ENCODE measurements at regions not wholly inside any gene's neighbourhood (a gene's known extent, or its start where the extent isn't known, plus 50 kb on each side); places are given as distances from the start of the nearest gene placed in this dataset.

- no peak for TF ChIP-seq IRF5 (IDR thresholded peaks at IDR 0.05; ENCODE audit: borderline replicate concordance)
Measured at GRCh38 chr5:91851670-91852069, 468.6 kb upstream of the ARRDC3 start (continued).

- DNase-seq (ENCODE audit: low read depth, low spot score) (no peak), ATAC-seq (no peak), FAIRE-seq (no peak)
- Histone ChIP-seq H4K20me1 (ENCODE audit: control insufficient read depth, insufficient read depth) (no peaks in the 10 kb centered on the region), H3K4me2 (ENCODE audit: control insufficient read depth, insufficient read depth) (no peak overlapping the region), H3K4me1 (ENCODE audit: control insufficient read depth, insufficient read depth, low read length) (no peaks in the 10 kb centered on the region), H3K9me3 (replicated peaks; ENCODE audit: control insufficient read depth, insufficient read depth, low read length) (no peaks in the 10 kb centered on the region), H3K79me2 (ENCODE audit: control insufficient read depth, insufficient read depth, low read length) (no peaks in the 10 kb centered on the region), H3K27ac (ENCODE audit: control insufficient read depth, insufficient read depth) (no peak overlapping the region), H3K9ac (ENCODE audit: control insufficient read depth, insufficient read depth, low read length) (no peak overlapping the region), H2AFZ (ENCODE audit: control insufficient read depth, low read depth, low read length) (no peak overlapping the region), H3K27me3 (replicated peaks in 1 of 2; ENCODE audit: control insufficient read depth in 2 of 2, insufficient read depth in 2 of 2, low read length in 1 of 2) (no peaks in the 10 kb centered on the region), H3K4me3 (no peak overlapping the region), H3K36me3 (ENCODE audit: control insufficient read depth in 2 of 2, insufficient read depth in 2 of 2, low read length in 1 of 2) (no peaks in the 10 kb centered on the region)
- ChIA-PET CTCF (no interaction called here), SMC1A (ENCODE audit: uncharacterized antibody, unreplicated experiment) (no interaction called here), POLR2A (no interaction called here), RAD21 (ENCODE audit: unreplicated experiment) (no interaction called here)
- TF ChIP-seq MXI1 (IDR thresholded peaks at IDR 0.05; ENCODE audit: low read depth, low read length) (no peak), MYB (IDR thresholded peaks at IDR 0.05; ENCODE audit: borderline replicate concordance, low read depth, low read length) (no peak), ATF3 (IDR thresholded peaks at IDR 0.05; ENCODE audit: borderline replicate concordance, extremely low read depth, low read depth, low read length) (no peak), CEBPB (IDR thresholded peaks at IDR 0.05; ENCODE audit: borderline replicate concordance in 1 of 2, low read depth in 2 of 2, low read length in 2 of 2) (no peak), MEF2B (IDR thresholded peaks at IDR 0.05; ENCODE audit: partially characterized antibody, poor library complexity, severe bottlenecking) (no peak)
- in situ Hi-C loops (cut with MboI): no loop called here
- no TSS peak for BruUV-seq (replicated peaks)
- 14% methylated on average over 2 of the region's 2 CpGs for WGBS (ENCODE audit: insufficient coverage, insufficient replicate concordance, low lambda C conversion rate, missing lambda C conversion rate)
- intact Hi-C loops (cut with micrococcal nuclease; ENCODE audit: unreplicated experiment): no loop called here
Measured at GRCh38 chr5:91850031-91850430, 466.9 kb upstream of the ARRDC3 start.

All from GM12878 (cell line).